Progenitor cell of endocrine pancreas (in vitro differentiated cells): ENCODE measurements at regions not wholly inside any gene's neighbourhood (a gene's known extent, or its start where the extent isn't known, plus 50 kb on each side); places are given as distances from the start of the nearest gene placed in this dataset.
"Not testable (repeated sequence)": the region's sequence is repeated elsewhere in the genome, so short reads cannot be mapped to it uniquely, and the experiment has no call there.

Experiments
- DNase-seq: peaks from one replicate; pipeline ENCODE4 v3.0.0; 2021; ENCODE audit warnings: low spot score; ENCODE audit not compliant: unreplicated experiment
- H3K27ac Mint-ChIP-seq: 2 replicates; pipeline ENCODE4 v1.8.0; 2021; ENCODE audit warnings: mild to moderate bottlenecking, moderate library complexity, mixed read lengths
- H3K27me3 Mint-ChIP-seq: 2 replicates; pipeline ENCODE4 v1.8.0; 2021; ENCODE audit warnings: mixed read lengths
- H3K36me3 Mint-ChIP-seq: 2 replicates; pipeline ENCODE4 v1.8.0; 2022; ENCODE audit warnings: mixed read lengths; ENCODE audit not compliant: insufficient read depth
- H3K4me1 Mint-ChIP-seq: 2 replicates; pipeline ENCODE4 v1.8.0; 2021; ENCODE audit warnings: low read depth, mixed read lengths
- H3K4me3 Mint-ChIP-seq: 2 replicates; pipeline ENCODE4 v1.8.0; 2021; ENCODE audit warnings: low read depth, mild to moderate bottlenecking, moderate library complexity, mixed read lengths
- H3K9me3 Mint-ChIP-seq: 2 replicates; pipeline ENCODE4 v1.8.0; 2021; ENCODE audit warnings: low read depth, mixed read lengths
- TF ChIP-seq, protein P1 (sequence below): fragments of 200-600 bp; sonication (generic); IDR thresholded peaks from one replicate; pipeline ENCODE4 v1.5.0; 2021; ENCODE audit warnings: antibody characterized with exemption, mild to moderate bottlenecking; ENCODE audit not compliant: unreplicated experiment

DNA sequence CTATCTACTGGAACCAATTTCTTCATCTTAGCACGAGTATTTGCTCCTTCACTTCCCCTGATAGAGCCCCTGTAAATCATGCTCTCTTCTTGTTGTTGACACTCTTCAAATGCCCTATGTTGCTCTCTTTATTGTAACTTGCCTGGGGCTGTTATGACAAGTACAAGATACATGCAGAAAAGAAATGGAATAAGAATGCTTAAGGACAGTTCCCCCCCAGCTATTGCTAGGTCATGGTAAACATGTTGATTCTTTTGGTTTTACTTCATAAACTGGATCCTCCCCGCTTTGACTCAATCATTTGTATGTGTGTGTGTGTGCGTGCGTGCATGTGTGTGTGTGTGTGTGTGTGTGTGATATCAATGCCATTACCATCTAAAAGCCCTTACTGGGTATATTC lies 368.5 kb upstream of the CNTNAP5 start:
- no peaks in the 10 kb centered on the region for H3K27me3 Mint-ChIP-seq
- no peak overlapping the region for H3K27ac Mint-ChIP-seq
- peaks cover 22% of the 10 kb centered on the region for H3K9me3 Mint-ChIP-seq
- DNase-seq: no peak
- H3K4me1 Mint-ChIP-seq: peaks cover 6% of the 10 kb centered on the region
- no peaks in the 10 kb centered on the region for H3K36me3 Mint-ChIP-seq
- no peak overlapping the region for H3K4me3 Mint-ChIP-seq
- TF ChIP-seq, protein P1, sequence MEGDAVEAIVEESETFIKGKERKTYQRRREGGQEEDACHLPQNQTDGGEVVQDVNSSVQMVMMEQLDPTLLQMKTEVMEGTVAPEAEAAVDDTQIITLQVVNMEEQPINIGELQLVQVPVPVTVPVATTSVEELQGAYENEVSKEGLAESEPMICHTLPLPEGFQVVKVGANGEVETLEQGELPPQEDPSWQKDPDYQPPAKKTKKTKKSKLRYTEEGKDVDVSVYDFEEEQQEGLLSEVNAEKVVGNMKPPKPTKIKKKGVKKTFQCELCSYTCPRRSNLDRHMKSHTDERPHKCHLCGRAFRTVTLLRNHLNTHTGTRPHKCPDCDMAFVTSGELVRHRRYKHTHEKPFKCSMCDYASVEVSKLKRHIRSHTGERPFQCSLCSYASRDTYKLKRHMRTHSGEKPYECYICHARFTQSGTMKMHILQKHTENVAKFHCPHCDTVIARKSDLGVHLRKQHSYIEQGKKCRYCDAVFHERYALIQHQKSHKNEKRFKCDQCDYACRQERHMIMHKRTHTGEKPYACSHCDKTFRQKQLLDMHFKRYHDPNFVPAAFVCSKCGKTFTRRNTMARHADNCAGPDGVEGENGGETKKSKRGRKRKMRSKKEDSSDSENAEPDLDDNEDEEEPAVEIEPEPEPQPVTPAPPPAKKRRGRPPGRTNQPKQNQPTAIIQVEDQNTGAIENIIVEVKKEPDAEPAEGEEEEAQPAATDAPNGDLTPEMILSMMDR: no peak

DNA sequence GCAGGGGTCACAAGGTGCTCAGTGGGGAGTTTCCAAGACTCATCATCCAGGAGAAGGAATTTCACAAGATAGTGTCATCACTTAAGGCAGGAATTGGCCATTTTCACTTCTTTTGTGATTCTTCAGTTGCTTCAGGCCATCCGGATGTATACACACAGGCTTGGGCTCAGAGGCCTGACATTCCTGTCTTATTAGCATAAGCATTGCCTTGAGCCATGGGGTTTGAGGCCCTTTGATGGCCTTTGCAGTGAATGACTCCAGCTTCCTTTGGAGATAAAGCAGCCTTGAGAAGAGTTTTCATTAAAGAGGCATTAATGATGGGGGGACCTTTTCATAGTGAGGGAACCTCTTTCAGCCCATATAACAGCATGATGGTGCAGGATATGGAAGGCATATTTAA lies 366.0 kb upstream of the CNTNAP5 start:
- H3K4me1 Mint-ChIP-seq: peaks cover 12% of the 10 kb centered on the region
- H3K27me3 Mint-ChIP-seq: no peaks in the 10 kb centered on the region
- H3K4me3 Mint-ChIP-seq: no peak overlapping the region
- H3K27ac Mint-ChIP-seq: no peak overlapping the region
- peaks cover 22% of the 10 kb centered on the region for H3K9me3 Mint-ChIP-seq
- no peak for DNase-seq
- TF ChIP-seq, protein P1: no peak
- H3K36me3 Mint-ChIP-seq: no peaks in the 10 kb centered on the region

DNA sequence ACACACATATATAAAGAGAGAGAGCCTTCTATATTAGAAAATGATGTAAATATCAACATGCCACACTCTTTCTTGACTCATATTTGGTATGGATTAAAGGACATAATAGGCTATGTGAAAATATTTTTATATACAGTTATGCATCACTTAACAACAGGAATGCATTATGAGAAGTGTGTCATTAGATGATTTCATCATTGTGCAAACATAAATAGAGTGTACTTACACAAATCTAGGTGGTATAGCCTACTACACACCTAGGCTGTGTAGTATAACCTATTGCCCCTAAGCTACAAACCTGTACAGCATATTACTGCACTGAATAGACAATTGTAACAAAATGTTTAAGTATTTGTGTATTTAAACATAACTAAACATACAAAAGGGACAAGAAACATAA lies 354.8 kb upstream of the CNTNAP5 start:
- TF ChIP-seq, protein P1: no peak
- no peak for DNase-seq
- no peak overlapping the region for H3K27ac Mint-ChIP-seq
- no peaks in the 10 kb centered on the region for H3K9me3 Mint-ChIP-seq
- no peak overlapping the region for H3K4me3 Mint-ChIP-seq
- no peaks in the 10 kb centered on the region for H3K27me3 Mint-ChIP-seq
- H3K4me1 Mint-ChIP-seq: no peaks in the 10 kb centered on the region
- H3K36me3 Mint-ChIP-seq: no peaks in the 10 kb centered on the region

DNA sequence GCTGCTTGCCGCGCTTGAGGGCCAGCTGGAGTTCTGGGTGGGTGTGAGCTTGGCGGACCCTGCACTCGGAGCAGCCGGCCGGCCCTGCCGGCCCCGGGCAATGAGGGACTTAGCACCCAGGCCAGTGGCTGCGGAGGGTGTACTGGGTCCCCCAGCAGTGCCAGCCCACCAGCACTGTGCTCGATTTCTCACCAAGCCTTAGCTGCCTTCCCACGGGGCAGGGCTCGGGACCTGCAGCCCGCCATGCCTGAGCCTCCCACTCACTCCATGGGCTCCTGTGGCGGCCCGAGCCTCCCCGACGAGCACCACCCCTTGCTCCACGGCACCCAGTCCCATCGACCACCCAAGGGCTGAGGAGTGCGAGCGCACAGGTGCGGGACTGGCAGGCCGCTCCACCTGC lies 341.3 kb upstream of the CNTNAP5 start:
- not testable (repeated sequence) for H3K9me3 Mint-ChIP-seq, DNase-seq, H3K4me1 Mint-ChIP-seq, H3K4me3 Mint-ChIP-seq, H3K36me3 Mint-ChIP-seq, H3K27me3 Mint-ChIP-seq, H3K27ac Mint-ChIP-seq

DNA sequence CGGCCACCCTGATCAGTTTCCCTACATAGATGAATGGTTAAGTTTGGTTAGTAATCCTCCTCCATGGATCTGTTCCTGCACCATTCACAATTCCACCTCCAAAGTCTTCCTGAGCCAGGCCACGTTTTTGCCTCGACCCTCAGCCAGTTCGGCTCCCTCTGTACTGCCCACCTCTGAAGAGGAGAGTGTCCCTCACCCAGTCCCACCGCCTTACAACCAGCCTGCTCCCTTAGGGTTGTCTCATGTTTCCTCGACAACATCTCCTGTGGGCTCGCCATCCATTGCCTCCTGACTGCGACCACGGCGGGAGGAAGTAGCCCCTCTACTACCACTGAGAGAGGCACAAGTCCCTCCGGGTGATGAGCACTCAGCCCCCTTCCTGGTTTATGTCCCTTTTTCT lies 338.0 kb upstream of the CNTNAP5 start:
- peaks cover 4% of the 10 kb centered on the region for H3K9me3 Mint-ChIP-seq
- no peak overlapping the region for H3K4me3 Mint-ChIP-seq
- TF ChIP-seq, protein P1: no peak
- no peak overlapping the region for H3K27ac Mint-ChIP-seq
- peaks cover 1% of the 10 kb centered on the region for H3K4me1 Mint-ChIP-seq
- no peaks in the 10 kb centered on the region for H3K36me3 Mint-ChIP-seq
- no peaks in the 10 kb centered on the region for H3K27me3 Mint-ChIP-seq
- no peak for DNase-seq

DNA sequence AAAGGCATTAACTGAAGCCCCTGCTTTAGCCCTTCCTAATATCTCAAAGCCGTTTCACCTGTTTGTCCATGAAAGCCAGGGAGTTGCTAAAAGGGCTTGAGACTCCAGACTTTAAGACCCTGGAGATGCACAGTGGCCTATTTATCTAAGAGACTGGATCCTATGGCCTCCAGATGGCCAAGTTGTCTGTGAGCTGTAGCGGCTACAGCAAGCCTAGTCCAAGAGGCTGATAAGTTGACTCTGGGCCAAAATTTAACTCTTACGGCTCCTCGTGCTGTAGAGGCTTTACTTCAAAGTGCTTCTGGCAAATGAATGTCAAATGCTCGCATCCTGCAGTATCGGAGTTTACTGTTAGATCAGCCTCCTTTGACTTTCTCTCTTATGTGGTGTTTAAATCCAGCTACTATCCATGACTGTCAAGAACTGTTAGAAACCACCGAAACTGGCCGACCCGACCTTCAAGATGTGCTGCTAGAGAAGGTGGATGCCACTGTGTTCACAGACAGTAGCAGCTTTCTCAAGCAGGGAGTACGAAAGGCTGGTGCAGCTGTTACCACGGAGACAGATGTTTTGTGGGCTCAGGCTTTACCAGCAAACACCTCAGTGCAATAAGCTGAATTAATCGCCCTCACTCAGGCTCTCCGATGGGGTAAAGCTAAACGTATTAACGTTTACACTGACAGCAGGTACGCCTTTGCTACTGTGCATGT lies 336.7 kb upstream of the CNTNAP5 start:
- no peak overlapping the region for H3K27ac Mint-ChIP-seq
- H3K4me1 Mint-ChIP-seq: peaks cover 1% of the 10 kb centered on the region
- H3K27me3 Mint-ChIP-seq: no peaks in the 10 kb centered on the region
- no peak for DNase-seq
- H3K36me3 Mint-ChIP-seq: no peaks in the 10 kb centered on the region
- H3K9me3 Mint-ChIP-seq: peaks cover 4% of the 10 kb centered on the region
- TF ChIP-seq, protein P1: no peak
- H3K4me3 Mint-ChIP-seq: no peak overlapping the region
